H1 (cell line): ENCODE measurements at regions not wholly inside any gene's neighbourhood (a gene's known extent, or its start where the extent isn't known, plus 50 kb on each side); places are given as distances from the start of the nearest gene placed in this dataset.

Experiments used
- CTCF ChIA-PET: fragments of 300-600 bp; sonication (Branson Sonifier 250); formaldehyde crosslinking; loops from one replicate; lab custom pipeline; 2021; ENCODE audit not compliant: partially characterized antibody; lab: Charles Lee
- POLR2A ChIA-PET: fragments of 300-600 bp; sonication (Branson Sonifier 250); formaldehyde crosslinking; loops from one replicate; lab custom pipeline; 2021; ENCODE audit warnings: inconsistent platforms; ENCODE audit not compliant: partially characterized antibody; lab: Charles Lee
- DNase-seq, 2 experiments: peaks; one replicate each; pipeline versions ENCODE4 v3.0.0 to v3.0.0-alpha.2; 2010 to 2022; ENCODE audit warnings: low spot score in 2 of 2, low read depth in 1 of 2, mixed read lengths in 1 of 2
- FAIRE-seq: peaks from 2 replicates; lab custom pipeline; 2011; peaks lifted over from hg19 to GRCh38; lab: Jason Lieb, UNC
- H2AFZ ChIP-seq: 2 replicates; pipeline ENCODE4 v1.8.1; 2012; ENCODE audit warnings: low read length, inconsistent platforms
- H2AK5ac ChIP-seq: 2 replicates; pipeline ENCODE4 v1.6.1; 2013; ENCODE audit warnings: low read depth, low read length
- H2BK120ac ChIP-seq: replicated peaks from 2 replicates; pipeline ENCODE3; 2013; ENCODE audit warnings: low read depth, low read length, inconsistent platforms
- H2BK12ac ChIP-seq: 2 replicates; pipeline ENCODE4 v1.6.1; 2013; ENCODE audit warnings: low read depth, low read length
- H2BK15ac ChIP-seq: 2 replicates; pipeline ENCODE4 v1.6.1; 2013; ENCODE audit warnings: low read length
- H2BK20ac ChIP-seq: 2 replicates; pipeline ENCODE4 v1.6.1; 2013; ENCODE audit warnings: low read length
- H2BK5ac ChIP-seq: 2 replicates; pipeline ENCODE4 v1.6.1; 2013; ENCODE audit warnings: low read depth, low read length
- H3K14ac ChIP-seq: 2 replicates; pipeline ENCODE4 v1.6.1; 2013; ENCODE audit warnings: inconsistent platforms; ENCODE audit not compliant: insufficient read length
- H3K18ac ChIP-seq: 2 replicates; pipeline ENCODE4 v1.6.1; 2013; ENCODE audit warnings: low read length; ENCODE audit errors: extremely low read depth
- H3K23ac ChIP-seq: 2 replicates; pipeline ENCODE4 v1.6.1; 2013; ENCODE audit warnings: inconsistent platforms; ENCODE audit not compliant: insufficient read length
- H3K23me2 ChIP-seq: 2 replicates; pipeline ENCODE4 v1.6.1; 2013; ENCODE audit warnings: low read depth, low read length
- H3K27ac ChIP-seq: 2 replicates; pipeline ENCODE4 v1.6.1; 2011; ENCODE audit warnings: low read depth, low read length, inconsistent platforms
- H3K27me3 ChIP-seq, 4 experiments: replicated peaks in 1 of 4; 1 replicate in 1 of 4; 2 replicates in 3 of 4; pipeline versions ENCODE4 v1.6.1 to v1.8.1; 2011 to 2013; ENCODE audit warnings: low read length in 3 of 4, mild to moderate bottlenecking in 3 of 4, inconsistent platforms in 2 of 4, mixed read lengths in 2 of 4, moderate library complexity in 1 of 4; ENCODE audit not compliant: control insufficient read depth in 3 of 4, insufficient read depth in 3 of 4; ENCODE audit errors: extremely low read depth in 1 of 4
- H3K36me3 ChIP-seq, 4 experiments: 2 replicates each; pipeline versions ENCODE4 v1.6.1 to v1.8.1; 2011 to 2013; ENCODE audit warnings: mild to moderate bottlenecking in 4 of 4, low read length in 3 of 4, moderate library complexity in 2 of 4, control low read depth in 1 of 4, inconsistent platforms in 1 of 4; ENCODE audit not compliant: insufficient read depth in 4 of 4, control insufficient read depth in 2 of 4
- H3K4ac ChIP-seq: replicated peaks from 2 replicates; pipeline ENCODE3; 2013; ENCODE audit warnings: low read length, low read depth, mixed read lengths, inconsistent platforms; ENCODE audit not compliant: insufficient read length
- H3K4me1 ChIP-seq, 4 experiments: replicated peaks in 1 of 4; 1 replicate in 1 of 4; 2 replicates in 3 of 4; pipeline versions ENCODE4 v1.6.1 to v1.8.1; 2011 to 2013; ENCODE audit warnings: low read length in 3 of 4, inconsistent platforms in 2 of 4, mixed read lengths in 1 of 4; ENCODE audit not compliant: insufficient read depth in 4 of 4, control insufficient read depth in 3 of 4
- H3K4me2 ChIP-seq, 2 experiments: 2 replicates each; pipeline versions ENCODE4 v1.6.1 to v1.8.1; 2011 to 2013; ENCODE audit warnings: low read depth in 2 of 2, low read length in 2 of 2, control low read depth in 1 of 2, inconsistent platforms in 1 of 2, mild to moderate bottlenecking in 1 of 2; ENCODE audit not compliant: insufficient read depth in 1 of 2
- H3K4me3 ChIP-seq, 4 experiments: fragments of 200-600, 300-600 bp in 1 of 4; sonication (generic), shearing (Covaris generic), sonication (Bioruptor Twin) in 1 of 4; 2 replicates each; pipeline versions ENCODE4 v1.5.1 to v1.8.1; 2011 to 2016; ENCODE audit warnings: low read length in 4 of 4, low read depth in 3 of 4, control low read depth in 2 of 4, inconsistent platforms in 2 of 4, mild to moderate bottlenecking in 2 of 4, mixed read lengths in 1 of 4, moderate library complexity in 1 of 4; ENCODE audit not compliant: insufficient read depth in 2 of 4; ENCODE audit errors: extremely low read depth in 1 of 4
- H3K56ac ChIP-seq: replicated peaks from 2 replicates; pipeline ENCODE3; 2013; ENCODE audit warnings: low read depth, mild to moderate bottlenecking, mixed read lengths, low read length, inconsistent platforms; ENCODE audit not compliant: insufficient read length
- H3K79me1 ChIP-seq: 2 replicates; pipeline ENCODE4 v1.6.1; 2013; ENCODE audit warnings: low read depth, low read length, control low read depth
- H3K79me2 ChIP-seq, 2 experiments: 2 replicates each; pipeline versions ENCODE4 v1.6.1 to v1.8.1; 2012 to 2013; ENCODE audit warnings: low read length in 2 of 2, mild to moderate bottlenecking in 2 of 2, inconsistent platforms in 1 of 2; ENCODE audit not compliant: insufficient read depth in 2 of 2, control insufficient read depth in 1 of 2
- H3K9ac ChIP-seq, 4 experiments: replicated peaks in 1 of 4; 1 replicate in 1 of 4; 2 replicates in 3 of 4; pipeline versions ENCODE4 v1.6.1 to v1.8.1; 2011 to 2013; ENCODE audit warnings: low read depth in 3 of 4, low read length in 3 of 4, control low read depth in 2 of 4, mild to moderate bottlenecking in 2 of 4, moderate library complexity in 2 of 4, inconsistent platforms in 1 of 4; ENCODE audit errors: extremely low read depth in 1 of 4
- H3K9me3 ChIP-seq, 2 experiments: 2 replicates each; pipeline versions ENCODE4 v1.6.1 to v1.8.1; 2012 to 2013; ENCODE audit warnings: mild to moderate bottlenecking in 2 of 2, moderate library complexity in 2 of 2, control low read depth in 1 of 2, inconsistent platforms in 1 of 2, low read depth in 1 of 2, low read length in 1 of 2, mixed read lengths in 1 of 2; ENCODE audit not compliant: insufficient read depth in 2 of 2
- H4K20me1 ChIP-seq, 2 experiments: replicated peaks in 1 of 2; 2 replicates each; pipeline versions ENCODE3 to v1.8.1; 2011 to 2013; ENCODE audit warnings: inconsistent platforms in 2 of 2, low read length in 2 of 2, mild to moderate bottlenecking in 1 of 2; ENCODE audit not compliant: insufficient read depth in 2 of 2, control insufficient read depth in 1 of 2
- H4K5ac ChIP-seq: 2 replicates; pipeline ENCODE4 v1.6.1; 2013; ENCODE audit warnings: low read length, low read depth, mixed read lengths, inconsistent platforms; ENCODE audit not compliant: insufficient read length
- H4K8ac ChIP-seq: 2 replicates; pipeline ENCODE4 v1.8.0; 2013; ENCODE audit warnings: mild to moderate bottlenecking, moderate library complexity, low read length, inconsistent platforms; ENCODE audit not compliant: insufficient read depth; ENCODE audit errors: extremely low read depth
- H4K91ac ChIP-seq: replicated peaks from 2 replicates; pipeline ENCODE3; 2013; ENCODE audit warnings: low read length, mixed read lengths, inconsistent platforms; ENCODE audit not compliant: insufficient read length
- HDAC6 ChIP-seq: IDR thresholded peaks from one replicate; pipeline ENCODE4 v1.7.1; 2012; ENCODE audit warnings: low read depth, mild to moderate bottlenecking, inconsistent platforms, low read length, moderate library complexity
- KDM1A ChIP-seq: fragments of 200-600, 300-600 bp; sonication (generic); IDR thresholded peaks from 2 replicates; pipeline ENCODE4 v1.7.1; 2016; ENCODE audit warnings: mild to moderate bottlenecking, low read length, borderline replicate concordance
- TAF7 ChIP-seq: optimal IDR thresholded peaks from 2 replicates; pipeline ENCODE3; 2011; ENCODE audit warnings: low read depth, mild to moderate bottlenecking, inconsistent platforms, low read length, moderate library complexity, borderline replicate concordance
- WGBS, 2 experiments: shearing (Covaris generic) in 1 of 2; methylation state at CpG; one replicate each; pipeline versions ENCODE4 v1.1.6 to v1.1.7; 2013 to 2015; ENCODE audit warnings: low lambda C conversion rate in 2 of 2, mixed read lengths in 2 of 2, inconsistent platforms in 1 of 2, low coverage in 1 of 2, missing lambda C conversion rate in 1 of 2; ENCODE audit not compliant: insufficient replicate concordance in 2 of 2, insufficient coverage in 1 of 2, insufficient read length in 1 of 2; ENCODE audit errors: extremely low coverage in 1 of 2, missing lambda C conversion rate in 1 of 2; 5-methylcytosine and 5-hydroxymethylcytosine counted together

GRCh38 chr9:11726659-11727058, 966.5 kb upstream of the TYRP1 start:
- H3K9me3 ChIP-seq = no peaks in the 10 kb centered on the region
- H4K91ac ChIP-seq = no peak overlapping the region
- no peak overlapping the region for H3K4me2 ChIP-seq
- H3K18ac ChIP-seq = no peak overlapping the region
- H3K23me2 ChIP-seq = no peaks in the 10 kb centered on the region
- no peak overlapping the region for H2BK12ac ChIP-seq
- WGBS, 2 experiments = 91% methylated on average over 1 of the region's 1 CpG; no CpG with 5 or more reads in 1 of the 2 experiments
- H2AFZ ChIP-seq = no peak overlapping the region
- H3K27me3 ChIP-seq = no peaks in the 10 kb centered on the region
- no peak overlapping the region for H2AK5ac ChIP-seq
- CTCF ChIA-PET = no interaction called here
- no peak overlapping the region for H3K23ac ChIP-seq
- H2BK120ac ChIP-seq = no peak overlapping the region
- no peak overlapping the region for H4K5ac ChIP-seq
- H3K9ac ChIP-seq = no peak overlapping the region
- POLR2A ChIA-PET = no interaction called here
- no peaks in the 10 kb centered on the region for H3K79me1 ChIP-seq
- no peak overlapping the region for H2BK15ac ChIP-seq
- no peaks in the 10 kb centered on the region for H3K4me1 ChIP-seq
- H3K79me2 ChIP-seq = no peaks in the 10 kb centered on the region
- H4K8ac ChIP-seq = no peak overlapping the region
- no peak for TF ChIP-seq KDM1A
- TF ChIP-seq TAF7 = no peak
- no peak for TF ChIP-seq HDAC6
- no peaks in the 10 kb centered on the region for H4K20me1 ChIP-seq
- no peaks in the 10 kb centered on the region for H3K36me3 ChIP-seq
- DNase-seq = no peak
- H3K56ac ChIP-seq = no peak overlapping the region
- H3K27ac ChIP-seq = no peak overlapping the region
- no peak overlapping the region for H2BK5ac ChIP-seq
- H3K4me3 ChIP-seq = no peak overlapping the region
- H3K4ac ChIP-seq = no peak overlapping the region
- FAIRE-seq = no peak
- H2BK20ac ChIP-seq = no peak overlapping the region
- no peak overlapping the region for H3K14ac ChIP-seq
